H9 (cell line): ENCODE measurements at regions not wholly inside any gene's neighbourhood (a gene's known extent, or its start where the extent isn't known, plus 50 kb on each side); places are given as distances from the start of the nearest gene placed in this dataset.

Experiments used
- DNase-seq: peaks from one replicate; pipeline ENCODE4 v3.0.0-alpha.2; 2017
- H2AFZ ChIP-seq: one replicate; pipeline ENCODE4 v1.6.1; 2013; ENCODE audit warnings: mild to moderate bottlenecking, low read length, control low read depth, moderate library complexity
- H2AK5ac ChIP-seq: 2 replicates; pipeline ENCODE4 v1.6.1; 2013; ENCODE audit warnings: low read length, control low read depth, mixed read lengths; ENCODE audit not compliant: insufficient read length
- H2BK120ac ChIP-seq: one replicate; pipeline ENCODE4 v1.6.1; 2013; ENCODE audit warnings: low read depth, mild to moderate bottlenecking, low read length, control low read depth, inconsistent platforms; ENCODE audit not compliant: poor library complexity, severe bottlenecking
- H2BK12ac ChIP-seq: 2 replicates; pipeline ENCODE4 v1.6.1; 2013; ENCODE audit warnings: low read length, control low read depth, mixed read lengths, low read depth; ENCODE audit not compliant: insufficient read length
- H2BK15ac ChIP-seq: 2 replicates; pipeline ENCODE4 v1.6.1; 2013; ENCODE audit warnings: low read depth, low read length, control low read depth
- H2BK20ac ChIP-seq: one replicate; pipeline ENCODE4 v1.6.1; 2013; ENCODE audit warnings: low read depth, mild to moderate bottlenecking, low read length, control low read depth, inconsistent platforms; ENCODE audit not compliant: poor library complexity, severe bottlenecking
- H2BK5ac ChIP-seq: 2 replicates; pipeline ENCODE4 v1.6.1; 2013; ENCODE audit warnings: low read length, control low read depth, mixed read lengths; ENCODE audit not compliant: insufficient read length
- H3K14ac ChIP-seq: 2 replicates; pipeline ENCODE4 v1.6.1; 2013; ENCODE audit warnings: low read length, control low read depth; ENCODE audit not compliant: insufficient read depth
- H3K18ac ChIP-seq: 2 replicates; pipeline ENCODE4 v1.6.1; 2013; ENCODE audit warnings: low read depth, mild to moderate bottlenecking, mixed read lengths, low read length, control low read depth; ENCODE audit not compliant: insufficient read length
- H3K23ac ChIP-seq: 2 replicates; pipeline ENCODE4 v1.6.1; 2013; ENCODE audit warnings: low read length, control low read depth, mixed read lengths, low read depth; ENCODE audit not compliant: insufficient read length
- H3K23me2 ChIP-seq: 2 replicates; pipeline ENCODE4 v1.6.1; 2013; ENCODE audit warnings: low read depth, mild to moderate bottlenecking, mixed read lengths, low read length, control low read depth; ENCODE audit not compliant: insufficient read length, poor library complexity, severe bottlenecking
- H3K27ac ChIP-seq: 2 replicates; pipeline ENCODE4 v1.5.1; 2013; ENCODE audit warnings: low read length, control low read depth, mixed read lengths, low read depth; ENCODE audit not compliant: insufficient read length
- H3K27me3 ChIP-seq: 2 replicates; pipeline ENCODE4 v1.6.1; 2013; ENCODE audit warnings: low read length, control low read depth, inconsistent platforms; ENCODE audit not compliant: insufficient read depth
- H3K4ac ChIP-seq: 2 replicates; pipeline ENCODE4 v1.6.1; 2013; ENCODE audit warnings: low read depth, mild to moderate bottlenecking, control low read depth, inconsistent platforms, low read length, moderate library complexity
- H3K4me1 ChIP-seq: 2 replicates; pipeline ENCODE4 v1.6.1; 2013; ENCODE audit warnings: low read length, control low read depth, inconsistent platforms; ENCODE audit not compliant: insufficient read depth
- H3K4me2 ChIP-seq: 2 replicates; pipeline ENCODE4 v1.6.1; 2013; ENCODE audit warnings: low read length, control low read depth, mixed read lengths; ENCODE audit not compliant: insufficient read length, insufficient read depth
- H3K56ac ChIP-seq: 2 replicates; pipeline ENCODE4 v1.6.1; 2013; ENCODE audit warnings: low read depth, mild to moderate bottlenecking, mixed read lengths, low read length, control low read depth; ENCODE audit not compliant: insufficient read length
- H3K79me1 ChIP-seq: 2 replicates; pipeline ENCODE4 v1.6.1; 2013; ENCODE audit warnings: low read depth, mild to moderate bottlenecking, moderate library complexity, low read length, control low read depth, inconsistent platforms; ENCODE audit not compliant: insufficient read depth, poor library complexity, severe bottlenecking
- H3K79me2 ChIP-seq: 2 replicates; pipeline ENCODE4 v1.6.1; 2013; ENCODE audit warnings: low read length, control low read depth, inconsistent platforms; ENCODE audit not compliant: insufficient read depth
- H3K9ac ChIP-seq: 2 replicates; pipeline ENCODE4 v1.6.1; 2013; ENCODE audit warnings: low read length, control low read depth, mixed read lengths; ENCODE audit not compliant: insufficient read length; ENCODE audit errors: extremely low read depth
- H3K9me3 ChIP-seq: one replicate; pipeline ENCODE4 v1.6.1; 2013; ENCODE audit warnings: low read depth, low read length, inconsistent platforms; ENCODE audit not compliant: control insufficient read depth
- H3T11ph ChIP-seq: one replicate; pipeline ENCODE4 v1.6.1; 2013; ENCODE audit warnings: mild to moderate bottlenecking, low read length, control low read depth, inconsistent platforms
- H4K20me1 ChIP-seq: one replicate; pipeline ENCODE4 v1.6.1; 2013; ENCODE audit not compliant: control insufficient read depth, insufficient read length, insufficient read depth
- H4K5ac ChIP-seq: 2 replicates; pipeline ENCODE4 v1.6.1; 2013; ENCODE audit warnings: low read depth, mild to moderate bottlenecking, mixed read lengths, low read length, control low read depth; ENCODE audit not compliant: insufficient read length
- H4K8ac ChIP-seq: replicated peaks from 2 replicates; pipeline ENCODE4 v1.6.1; 2013; ENCODE audit warnings: low read length, control low read depth, mixed read lengths, low read depth; ENCODE audit not compliant: insufficient read length
- H4K91ac ChIP-seq: 2 replicates; pipeline ENCODE4 v1.6.1; 2013; ENCODE audit warnings: low read depth, mild to moderate bottlenecking, moderate library complexity, mixed read lengths, low read length, control low read depth; ENCODE audit not compliant: insufficient read length
- H3K27ac Mint-ChIP-seq, 3 experiments: 2 replicates in 2 of 3; 3 replicates in 1 of 3; pipeline ENCODE4 v1.8.0; 2020 to 2021; ENCODE audit warnings: mixed read lengths in 3 of 3, mild to moderate bottlenecking in 1 of 3, moderate library complexity in 1 of 3
- H3K27me3 Mint-ChIP-seq: 2 replicates; pipeline ENCODE4 v1.8.0; 2021; ENCODE audit warnings: low read depth, mild to moderate bottlenecking, moderate library complexity, mixed read lengths
- H3K36me3 Mint-ChIP-seq, 3 experiments: 2 replicates in 2 of 3; 3 replicates in 1 of 3; pipeline ENCODE4 v1.8.0; 2020 to 2021; ENCODE audit warnings: low read depth in 3 of 3, mixed read lengths in 3 of 3; ENCODE audit not compliant: insufficient read depth in 1 of 3
- H3K4me1 Mint-ChIP-seq, 2 experiments: 2 replicates each; pipeline ENCODE4 v1.8.0; 2020; ENCODE audit warnings: mixed read lengths in 2 of 2
- H3K4me3 Mint-ChIP-seq, 2 experiments: 2 replicates in 1 of 2; 3 replicates in 1 of 2; pipeline ENCODE4 v1.8.0; 2020 to 2021; ENCODE audit warnings: mild to moderate bottlenecking in 2 of 2, mixed read lengths in 2 of 2, moderate library complexity in 1 of 2
- H3K9me3 Mint-ChIP-seq, 2 experiments: 2 replicates in 1 of 2; 3 replicates in 1 of 2; pipeline ENCODE4 v1.8.0; 2020; ENCODE audit warnings: mild to moderate bottlenecking in 2 of 2, mixed read lengths in 2 of 2, moderate library complexity in 1 of 2
- CTCF ChIP-seq: fragments of 200-600 bp; sonication (generic); conservative IDR thresholded peaks from 3 replicates; pipeline ENCODE4 v1.8.0; 2021; ENCODE audit warnings: antibody characterized with exemption, mild to moderate bottlenecking
- WGBS: extraction: QIAGEN DNeasy Blood & Tissue Kit; methylation state at CpG from one replicate; pipeline ENCODE4 v1.1.7; 2013; ENCODE audit warnings: missing lambda C conversion rate, low lambda C conversion rate, mixed read lengths; ENCODE audit not compliant: insufficient read length; ENCODE audit errors: extremely low coverage; 5-methylcytosine and 5-hydroxymethylcytosine counted together

GRCh38 chr12:115849262-115849943, 428.1 kb downstream of the MED13L start:
- DNase-seq, result no peak
- no peak overlapping the region for H3K4me3 Mint-ChIP-seq
- H3K18ac ChIP-seq, result no peak overlapping the region
- H3K27me3 Mint-ChIP-seq, result no peaks in the 10 kb centered on the region
- TF ChIP-seq CTCF, result no peak
- H3K36me3 Mint-ChIP-seq, result no peaks in the 10 kb centered on the region
- H3K23me2 ChIP-seq, result no peaks in the 10 kb centered on the region
- peaks cover 0 to 7% of the 10 kb centered on the region in 2 experiments; a peak in 4 of 5 replicates for H3K9me3 Mint-ChIP-seq
- no peak overlapping the region for H2AFZ ChIP-seq
- no peak overlapping the region for H3K56ac ChIP-seq
- no peak overlapping the region for H3K23ac ChIP-seq
- 0 out of 4 replicates have a peak, but pooled peaks cover 0 to 3% of the 10 kb centered on the region in 2 experiments for H3K4me1 Mint-ChIP-seq
- H4K20me1 ChIP-seq, result no peaks in the 10 kb centered on the region
- H2BK5ac ChIP-seq, result no peak overlapping the region
- H4K8ac ChIP-seq, result no peak overlapping the region
- H3T11ph ChIP-seq, result no peak overlapping the region
- no CpG with 5 or more reads among the region's 8 CpGs for WGBS
- H3K79me1 ChIP-seq, result no peaks in the 10 kb centered on the region
- H3K27ac ChIP-seq, result no peak overlapping the region
- no peaks in the 10 kb centered on the region for H3K9me3 ChIP-seq
- H2BK12ac ChIP-seq, result no peak overlapping the region
- H2AK5ac ChIP-seq, result no peak overlapping the region
- no peaks in the 10 kb centered on the region for H3K27me3 ChIP-seq
- no peaks in the 10 kb centered on the region for H3K79me2 ChIP-seq
- no peaks in the 10 kb centered on the region for H3K4me1 ChIP-seq
- no peak overlapping the region for H4K5ac ChIP-seq
- H3K4me2 ChIP-seq, result no peak overlapping the region
- no peak overlapping the region for H2BK20ac ChIP-seq
- H3K9ac ChIP-seq, result no peak overlapping the region
- no peak overlapping the region for H2BK15ac ChIP-seq
- no peak overlapping the region for H3K27ac Mint-ChIP-seq
- H3K4ac ChIP-seq, result no peak overlapping the region
- no peak overlapping the region for H4K91ac ChIP-seq
- no peak overlapping the region for H2BK120ac ChIP-seq
- H3K14ac ChIP-seq, result no peak overlapping the region
